ENCODE measurements at regions not wholly inside any gene's neighbourhood (a gene's known extent, or its start where the extent isn't known, plus 50 kb on each side); places are given as distances from the start of the nearest gene placed in this dataset.
A peak's percentile ranks its signal among the peaks of the same experiment; 100 is the strongest.
"Not testable (repeated sequence)": the region's sequence is repeated elsewhere in the genome, so short reads cannot be mapped to it uniquely, and the experiment has no call there.

- no peak for DNase-seq
Measured at GRCh38 chr11:134944131-134944530, 532.1 kb upstream of the B3GAT1 start.

DNA sequence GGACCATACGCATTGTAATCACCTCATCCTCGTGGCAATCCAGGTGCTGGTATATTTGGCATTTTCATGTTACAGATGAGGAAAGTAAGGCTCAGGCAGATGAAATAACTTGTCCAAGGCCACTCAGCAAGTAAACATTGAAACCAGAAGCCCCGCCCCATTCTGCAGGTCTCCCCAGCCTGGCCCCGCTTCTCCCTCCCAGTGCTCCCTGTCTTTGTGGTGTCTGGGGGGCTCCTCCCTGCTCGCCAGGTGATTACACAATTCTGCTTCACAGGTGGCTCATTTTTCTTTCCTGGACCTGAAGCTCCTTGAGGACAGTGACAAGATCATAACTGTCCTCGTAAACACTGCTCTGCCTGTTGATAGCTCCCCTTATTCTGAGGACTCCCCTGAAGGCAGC, 531.5 kb upstream of the B3GAT1 start:
- no peak for DNase-seq

- no peak for DNase-seq
Measured at GRCh38 chr11:134942681-134943080, 530.6 kb upstream of the B3GAT1 start.

- peak; percentile 85 for DNase-seq
Measured at GRCh38 chr11:134941936-134942600, 530.0 kb upstream of the B3GAT1 start.

GRCh38 chr11:134941326-134941725, 529.3 kb upstream of the B3GAT1 start:
- no peak for DNase-seq

DNA sequence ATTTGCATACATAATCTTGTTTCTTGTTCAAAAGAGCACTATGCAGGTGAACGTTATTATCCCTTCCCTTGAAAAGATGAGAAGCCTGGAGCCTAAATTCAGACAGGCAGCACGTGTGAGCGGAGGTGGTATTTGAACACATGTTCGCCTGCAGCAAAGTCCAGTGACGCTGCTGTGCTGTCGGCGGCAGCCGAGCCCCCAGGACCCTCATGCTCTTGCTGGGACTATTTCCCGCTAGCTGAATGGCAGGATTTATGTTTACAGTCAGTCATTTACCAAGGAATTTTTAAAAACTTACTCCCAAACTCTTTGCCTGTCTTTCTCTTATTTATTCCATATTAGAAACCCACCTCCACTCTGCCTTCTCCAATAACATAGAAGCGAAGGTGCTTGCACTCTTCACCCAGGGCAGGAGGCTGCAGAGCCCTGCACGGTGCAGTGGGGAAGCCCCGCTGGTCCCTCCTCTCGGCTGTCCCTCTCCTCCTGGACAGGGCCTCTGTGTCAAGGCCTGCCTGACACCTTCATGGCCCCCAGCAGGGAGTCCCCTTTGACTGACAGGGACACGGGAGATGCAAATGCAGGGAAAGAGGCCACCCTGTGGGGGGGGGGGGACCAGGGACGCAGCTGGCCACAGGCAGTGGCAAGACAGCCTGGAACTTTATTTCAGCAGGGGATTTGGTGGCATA, 528.5 kb upstream of the B3GAT1 start:
- DNase-seq = no peak

- peak; percentile 77 for DNase-seq
Measured at GRCh38 chr11:134939905-134940304, 527.9 kb upstream of the B3GAT1 start.

GRCh38 chr11:134939031-134939430, 527.0 kb upstream of the B3GAT1 start:
- no peak for DNase-seq

DNA sequence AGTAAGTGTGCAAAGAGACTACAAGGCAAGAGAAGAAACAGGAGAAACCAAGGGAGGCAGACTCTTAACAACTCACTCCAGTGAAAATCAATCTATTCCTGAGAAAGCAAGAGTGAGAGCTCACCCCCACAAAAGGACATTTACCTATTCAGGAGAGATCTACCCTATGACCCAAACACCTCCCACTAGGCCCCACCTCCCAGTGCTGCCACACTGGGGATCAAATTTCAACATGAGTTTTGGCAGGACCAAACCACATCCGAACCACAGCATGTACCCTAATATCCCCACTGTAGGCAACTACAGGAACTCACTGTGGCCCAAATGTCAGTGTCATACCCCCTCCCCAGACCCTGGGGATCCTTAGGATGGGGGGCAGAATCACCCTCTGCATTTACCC, 526.2 kb upstream of the B3GAT1 start:
- no peak for DNase-seq

GRCh38 chr11:134937193-134937592, 525.2 kb upstream of the B3GAT1 start:
- not testable (repeated sequence) for DNase-seq

DNA sequence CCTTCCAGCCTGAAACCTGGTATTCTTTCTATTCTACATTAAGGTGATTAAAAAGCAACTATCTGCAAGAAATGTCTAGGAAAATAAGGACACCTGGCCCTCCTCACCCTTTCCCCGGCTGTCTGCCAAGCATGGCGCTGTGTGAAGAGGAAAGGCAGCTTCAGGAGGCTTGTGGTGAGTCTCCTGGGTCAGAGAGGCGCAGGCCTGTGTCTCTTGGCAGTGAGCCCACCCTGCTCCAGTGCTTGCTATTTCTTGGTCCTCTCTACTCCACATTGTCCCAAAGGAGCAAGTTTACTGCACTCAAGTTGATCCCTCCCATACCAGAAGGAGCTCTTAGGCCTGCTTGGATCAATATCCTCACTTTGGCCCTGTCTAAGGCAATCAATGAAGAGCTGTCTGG, 520.7 kb upstream of the B3GAT1 start:
- DNase-seq = no peak

GRCh38 chr11:134925432-134925831, 513.4 kb upstream of the B3GAT1 start:
- DNase-seq = no peak

GRCh38 chr11:134923441-134923840, 511.4 kb upstream of the B3GAT1 start:
- no peak for DNase-seq

GRCh38 chr11:134921938-134922337, 509.9 kb upstream of the B3GAT1 start:
- no peak for DNase-seq

- DNase-seq = no peak
Measured at GRCh38 chr11:134920851-134921608, 509.0 kb upstream of the B3GAT1 start.

DNA sequence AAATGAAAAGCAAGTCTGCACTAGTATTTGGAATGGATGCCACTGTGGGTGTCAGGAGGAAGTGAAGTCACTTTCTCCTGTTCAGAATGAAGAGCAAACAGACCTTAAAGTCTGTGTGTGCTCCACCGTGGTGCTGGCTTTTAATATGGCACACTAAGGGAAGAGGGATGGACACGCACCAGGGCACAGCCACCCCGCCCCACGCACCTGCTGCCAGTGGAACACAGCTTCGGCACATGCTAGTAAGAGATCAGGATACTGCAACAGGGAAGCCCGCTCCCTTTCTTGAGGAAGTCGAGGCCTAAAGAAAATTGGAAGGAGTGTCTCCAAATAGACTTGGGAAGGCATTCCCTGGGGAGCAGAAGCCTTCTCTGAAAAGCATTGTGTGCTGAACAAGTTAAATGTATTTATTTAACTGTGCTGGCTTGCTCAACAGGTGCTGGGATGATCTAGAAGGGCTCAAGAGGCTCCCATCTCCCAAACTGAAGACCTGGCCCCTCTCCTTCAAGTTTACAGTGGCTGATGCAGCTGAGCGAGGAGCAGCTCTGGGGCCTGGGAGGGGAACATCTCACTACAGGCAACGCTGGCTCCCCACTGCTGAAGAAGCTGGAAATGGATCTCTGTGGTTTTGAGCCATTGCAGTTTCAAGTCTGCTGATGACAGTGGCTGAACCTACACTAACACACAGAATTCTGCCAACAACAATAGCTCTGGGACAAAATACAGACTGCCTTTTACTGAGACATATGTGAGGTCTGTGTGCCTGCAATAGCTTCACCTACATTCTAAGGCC, 504.6 kb upstream of the B3GAT1 start:
- DNase-seq = no peak

DNA sequence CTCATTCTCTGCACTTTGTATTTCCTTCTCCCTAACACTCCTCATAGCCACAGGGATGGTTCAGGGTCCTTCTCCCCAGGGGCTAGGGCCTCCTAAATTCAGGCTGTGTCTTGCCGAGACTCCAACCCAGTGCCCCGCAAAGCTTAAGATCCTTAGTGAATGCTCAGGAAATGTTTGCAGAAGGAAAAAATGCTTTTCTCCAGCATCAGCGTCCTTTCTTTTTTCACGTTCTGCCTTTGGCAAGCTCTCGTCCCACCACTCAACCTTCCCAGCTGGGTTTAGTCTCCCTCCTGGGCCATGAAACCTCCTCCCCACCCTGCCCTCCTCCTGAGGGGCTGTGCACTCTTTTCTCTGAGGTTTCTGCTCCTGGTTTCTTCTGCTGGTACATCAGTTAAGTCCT, 503.8 kb upstream of the B3GAT1 start:
- no peak for DNase-seq

- DNase-seq = no peak
Measured at GRCh38 chr11:134915212-134915611, 503.2 kb upstream of the B3GAT1 start.

DNA sequence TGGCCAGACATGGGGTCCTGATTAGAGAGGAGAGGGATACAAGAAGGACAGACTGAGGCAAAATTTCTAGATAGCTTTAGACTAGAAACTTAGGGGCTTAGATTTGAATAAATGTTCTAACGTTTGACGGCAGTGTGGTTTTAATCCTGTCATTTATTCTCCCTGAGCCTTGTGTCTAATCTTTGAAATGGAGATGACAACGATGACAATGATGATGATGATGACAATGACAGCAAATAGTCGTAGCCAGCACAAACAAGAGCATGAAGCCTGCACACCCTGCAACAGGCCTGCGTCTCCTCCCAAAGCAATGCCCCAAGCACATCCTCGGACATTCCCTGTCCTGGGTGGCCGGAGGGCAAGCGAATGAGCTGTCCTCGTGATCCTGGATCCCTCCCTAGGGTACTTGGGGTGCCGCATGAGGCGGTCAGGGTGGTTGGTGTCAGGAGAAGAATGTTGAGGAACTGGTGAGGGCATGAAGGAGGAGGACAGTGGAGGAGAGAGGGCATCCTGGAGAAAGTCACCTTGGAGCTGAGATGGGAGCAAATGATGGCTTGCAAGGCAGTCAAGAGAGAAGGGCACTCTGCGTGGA, 502.1 kb upstream of the B3GAT1 start:
- DNase-seq = no peak

GRCh38 chr11:134913391-134913790, 501.3 kb upstream of the B3GAT1 start:
- no peak for DNase-seq

DNA sequence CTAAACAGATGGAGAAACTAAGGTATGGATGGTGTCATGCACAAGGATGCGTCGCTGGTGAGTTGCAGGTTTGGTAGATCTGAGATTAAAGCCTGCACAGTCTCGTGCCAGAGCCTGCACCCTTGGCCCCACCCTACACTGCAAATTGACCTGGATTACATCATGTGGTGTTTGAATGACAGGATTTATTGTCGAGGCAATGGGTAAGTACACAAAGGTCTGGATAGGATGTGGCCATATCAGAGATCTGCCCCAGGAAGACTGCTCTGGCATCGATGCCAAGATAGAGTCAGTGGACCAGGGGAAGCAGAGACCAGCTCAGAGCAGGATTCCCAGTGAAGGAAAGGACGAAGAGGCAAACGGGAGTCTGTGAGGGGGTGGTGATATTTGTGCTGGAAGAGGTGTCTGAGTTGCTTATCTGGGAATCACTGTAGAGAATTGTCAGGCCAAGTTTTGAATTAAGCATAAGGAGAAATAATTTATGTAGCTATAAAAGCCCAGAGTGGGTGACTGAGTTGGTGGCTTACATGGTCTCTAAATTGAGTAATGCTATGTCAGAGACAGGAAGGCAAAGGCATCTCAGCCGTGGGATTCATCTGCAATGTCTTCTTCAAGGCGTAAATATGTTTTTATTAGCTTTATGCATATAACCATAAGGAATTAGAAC, 499.6 kb upstream of the B3GAT1 start:
- no peak for DNase-seq

DNA sequence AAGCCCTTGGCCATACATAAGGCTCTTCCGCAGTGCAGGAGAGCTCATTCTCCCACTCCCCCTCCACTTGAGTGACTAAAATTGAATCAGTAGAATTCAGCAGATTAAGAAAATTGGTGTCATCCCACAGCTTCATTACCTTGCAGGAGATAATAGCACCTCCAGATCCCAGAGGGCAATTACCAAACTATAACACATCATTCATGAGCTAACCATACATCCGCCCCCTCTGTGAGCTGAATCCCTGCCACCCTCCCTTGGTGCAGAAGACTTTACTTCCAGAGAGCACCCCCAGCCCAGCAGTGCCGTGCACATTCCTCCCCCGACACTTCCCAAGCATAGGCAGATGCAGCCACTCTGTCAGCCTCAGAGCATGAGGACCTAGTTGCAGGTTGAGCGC, 496.5 kb upstream of the B3GAT1 start:
- DNase-seq = no peak
